Mucosa of descending colon (tissue), 3 donors: ENCODE measurements at regions not wholly inside any gene's neighbourhood (a gene's known extent, or its start where the extent isn't known, plus 50 kb on each side); places are given as distances from the start of the nearest gene placed in this dataset.
"Not testable (repeated sequence)": the region's sequence is repeated elsewhere in the genome, so short reads cannot be mapped to it uniquely, and the experiment has no call there.

ENCODE experiments used
- ATAC-seq: fragments of 200-7000 bp; cut with Tn5 transposase; one replicate; pipeline ENCODE4 v1.9.1; 2020; ENCODE audit warnings: mild to moderate bottlenecking, moderate library complexity
- DNase-seq, 3 donors: peaks; one replicate each; pipeline ENCODE4 v3.0.0-alpha.2; 2020
- H3K36me3 ChIP-seq: fragments of 200-600 bp; one replicate; pipeline ENCODE4 v1.8.0; 2021; ENCODE audit warnings: low read depth, mild to moderate bottlenecking
- H3K4me1 ChIP-seq: fragments of 200-600 bp; one replicate; pipeline ENCODE4 v1.8.0; 2021; ENCODE audit warnings: low read depth, mild to moderate bottlenecking
- H3K4me3 ChIP-seq: fragments of 200-600 bp; one replicate; pipeline ENCODE4 v1.8.0; 2021; ENCODE audit warnings: mild to moderate bottlenecking
- H3K9me3 ChIP-seq: fragments of 200-600 bp; one replicate; pipeline ENCODE4 v1.8.0; 2021; ENCODE audit warnings: mild to moderate bottlenecking
- intact Hi-C, 2 donors: fragments of 100-400 bp; cut with DNase I in 1 of 2; cut with micrococcal nuclease in 1 of 2; formaldehyde crosslinking; loops; one replicate each; pipeline versions ENCODE4 v1.11.0 to v1.11.1; 2022; cut with DNase I, micrococcal nuclease
- TF ChIP-seq, protein P1 (sequence below): fragments of 200-600 bp; IDR thresholded peaks from one replicate; pipeline ENCODE4 v1.8.0; 2022; ENCODE audit warnings: antibody characterized with exemption, mild to moderate bottlenecking
- donor health status: DM: no; HTN: no; CAD: no; lungs with moderate emphysema.
- donor health status: DM: no; HTN: no; CAD: no.
- donor health status: DM: no; HTN: yes; CAD: no.

DNA sequence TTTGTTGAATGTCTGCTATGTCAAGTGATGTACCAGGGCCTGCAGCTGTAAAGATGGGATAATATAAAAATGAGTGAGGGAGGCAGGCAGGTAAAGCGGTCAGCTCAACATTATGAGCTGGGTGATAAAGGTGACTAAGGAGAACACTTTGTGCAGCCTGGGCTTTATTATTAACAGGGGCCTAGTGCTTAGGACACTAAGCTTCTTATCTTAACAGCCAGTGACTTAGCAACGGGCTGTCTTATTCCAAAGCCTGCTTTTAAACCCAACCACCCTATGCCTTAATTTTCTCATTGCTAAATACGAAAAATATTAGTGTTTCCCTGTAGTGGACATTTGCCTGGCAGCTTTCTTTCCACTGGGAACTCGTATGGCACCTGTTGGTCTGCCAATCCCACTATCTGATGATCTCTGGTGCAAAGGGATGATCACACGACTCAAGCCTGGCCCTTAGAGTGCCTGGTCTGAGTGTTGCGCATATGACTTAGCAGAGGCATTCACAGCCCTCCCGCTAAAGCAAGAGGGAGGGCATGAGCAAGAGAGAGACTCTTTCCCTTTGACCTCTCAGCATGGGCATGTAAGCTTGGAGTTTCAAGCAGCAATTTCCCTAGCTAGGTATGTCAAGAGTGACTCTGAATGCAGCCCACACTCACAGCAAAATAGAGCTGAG lies 98.6 kb upstream of the PAPPA2 start:
- H3K4me3 ChIP-seq, result no peak overlapping the region
- no peak for DNase-seq
- H3K36me3 ChIP-seq, result no peaks in the 10 kb centered on the region
- no peak for ATAC-seq
- H3K9me3 ChIP-seq, result no peaks in the 10 kb centered on the region
- intact Hi-C loops, result no loop called here
- TF ChIP-seq, protein P1, sequence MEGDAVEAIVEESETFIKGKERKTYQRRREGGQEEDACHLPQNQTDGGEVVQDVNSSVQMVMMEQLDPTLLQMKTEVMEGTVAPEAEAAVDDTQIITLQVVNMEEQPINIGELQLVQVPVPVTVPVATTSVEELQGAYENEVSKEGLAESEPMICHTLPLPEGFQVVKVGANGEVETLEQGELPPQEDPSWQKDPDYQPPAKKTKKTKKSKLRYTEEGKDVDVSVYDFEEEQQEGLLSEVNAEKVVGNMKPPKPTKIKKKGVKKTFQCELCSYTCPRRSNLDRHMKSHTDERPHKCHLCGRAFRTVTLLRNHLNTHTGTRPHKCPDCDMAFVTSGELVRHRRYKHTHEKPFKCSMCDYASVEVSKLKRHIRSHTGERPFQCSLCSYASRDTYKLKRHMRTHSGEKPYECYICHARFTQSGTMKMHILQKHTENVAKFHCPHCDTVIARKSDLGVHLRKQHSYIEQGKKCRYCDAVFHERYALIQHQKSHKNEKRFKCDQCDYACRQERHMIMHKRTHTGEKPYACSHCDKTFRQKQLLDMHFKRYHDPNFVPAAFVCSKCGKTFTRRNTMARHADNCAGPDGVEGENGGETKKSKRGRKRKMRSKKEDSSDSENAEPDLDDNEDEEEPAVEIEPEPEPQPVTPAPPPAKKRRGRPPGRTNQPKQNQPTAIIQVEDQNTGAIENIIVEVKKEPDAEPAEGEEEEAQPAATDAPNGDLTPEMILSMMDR, result no peak
- no peaks in the 10 kb centered on the region for H3K4me1 ChIP-seq

DNA sequence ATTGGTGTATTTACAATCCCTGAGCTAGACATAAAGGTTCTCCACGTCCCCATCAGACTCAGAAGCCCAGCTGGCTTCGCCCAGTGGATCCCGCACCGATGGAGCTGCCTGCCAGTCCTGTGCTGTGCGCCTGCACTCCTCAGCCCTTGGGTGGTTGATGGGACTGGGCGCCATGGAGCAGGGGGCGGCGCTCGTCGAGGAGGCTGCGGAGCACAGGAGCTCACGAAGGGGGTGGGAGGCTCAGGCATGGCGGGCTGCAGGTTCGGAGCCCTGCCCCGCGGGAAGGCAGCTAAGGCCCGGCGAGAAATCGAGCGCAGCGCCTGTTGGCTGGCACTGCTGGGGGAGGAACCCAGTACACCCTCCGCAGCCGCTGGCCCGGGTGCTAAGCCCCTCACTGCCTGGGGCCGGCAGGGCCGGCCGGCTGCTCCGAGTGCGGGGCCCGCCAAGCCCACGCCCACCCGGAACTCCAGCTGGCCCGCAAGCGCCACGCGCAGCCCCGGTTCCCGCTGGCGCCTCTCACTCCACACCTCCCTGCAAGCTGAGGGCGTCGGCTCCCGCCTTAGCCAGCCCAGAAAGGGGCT lies 113.8 kb upstream of the PAPPA2 start:
- peak in 1 of 3 donors; percentile 27 for DNase-seq
- intact Hi-C loops, H3K4me1 ChIP-seq, H3K4me3 ChIP-seq, H3K36me3 ChIP-seq, ATAC-seq: not testable (repeated sequence)
- H3K9me3 ChIP-seq, result peaks cover 17% of the 10 kb centered on the region

DNA sequence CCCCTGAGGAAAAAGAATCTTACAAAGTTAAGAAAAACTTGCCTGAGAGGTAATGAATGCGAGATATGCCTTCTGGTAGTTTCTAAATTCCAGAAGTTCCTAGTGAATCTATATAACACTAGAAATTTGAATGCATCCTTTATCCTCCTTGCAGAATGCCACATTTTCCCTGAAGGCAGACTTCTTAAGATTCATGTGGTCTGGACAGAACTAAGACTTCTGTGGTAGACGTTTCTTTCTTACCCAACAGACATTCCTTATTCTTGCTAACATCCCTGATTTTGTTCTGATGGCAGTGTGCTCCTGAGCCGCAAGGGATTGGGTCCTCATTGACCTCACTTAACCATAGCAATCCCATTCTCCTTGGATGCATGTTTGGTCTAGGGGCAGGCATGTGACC lies 121.3 kb upstream of the PAPPA2 start:
- Histone ChIP-seq H3K4me1 (no peaks in the 10 kb centered on the region), H3K9me3 (peaks cover 12% of the 10 kb centered on the region), H3K4me3 (no peak overlapping the region), H3K36me3 (no peaks in the 10 kb centered on the region)
- TF ChIP-seq, protein P1, result no peak
- intact Hi-C loops, result no loop called here
- ATAC-seq, result no peak
- no peak for DNase-seq

DNA sequence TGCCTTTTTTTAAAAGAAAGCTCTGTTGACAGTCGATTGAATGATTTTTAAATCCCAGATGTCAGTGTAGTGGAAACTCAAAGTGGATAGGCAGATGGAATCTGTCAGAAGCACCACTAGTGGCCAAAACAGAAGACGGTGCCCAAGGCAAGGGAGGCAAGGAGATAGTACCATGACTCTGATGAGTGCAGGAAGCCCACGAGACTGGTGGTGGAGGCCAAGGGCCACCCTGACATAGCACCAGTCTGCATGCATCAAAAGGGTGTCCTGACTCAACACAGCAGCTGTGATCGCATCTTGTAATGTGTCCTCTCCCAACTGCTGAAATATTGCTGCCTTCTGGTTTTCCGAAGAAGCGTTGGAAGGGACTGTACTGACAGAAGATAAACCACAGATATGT lies 124.1 kb upstream of the PAPPA2 start:
- DNase-seq (no peak), ATAC-seq (no peak)
- intact Hi-C loops, result no loop called here
- TF ChIP-seq, protein P1, result no peak
- no peaks in the 10 kb centered on the region for H3K4me1 ChIP-seq
- H3K4me3 ChIP-seq, result no peak overlapping the region
- H3K36me3 ChIP-seq, result no peaks in the 10 kb centered on the region
- H3K9me3 ChIP-seq, result no peaks in the 10 kb centered on the region

DNA sequence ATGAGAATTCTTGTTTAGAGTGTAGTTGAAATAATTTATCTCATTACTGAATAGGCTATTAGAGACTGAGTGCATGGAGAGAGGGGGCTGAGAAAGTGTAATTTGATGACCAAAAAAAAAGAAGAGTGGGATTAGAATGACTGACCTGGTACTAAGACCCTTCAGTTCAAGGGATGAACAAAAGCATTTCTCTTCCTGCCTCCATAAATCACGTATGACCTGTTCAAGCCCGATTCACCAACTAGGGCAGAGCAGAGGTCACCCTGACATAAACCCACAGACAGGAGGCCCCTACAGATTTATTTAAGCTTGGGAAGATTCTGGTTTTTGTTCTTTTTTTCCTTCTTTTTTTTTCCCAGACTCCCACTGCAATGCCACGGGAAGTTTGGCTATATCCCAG lies 123.7 kb upstream of the COP1 start:
- H3K9me3 ChIP-seq, result no peaks in the 10 kb centered on the region
- no peak for ATAC-seq

DNA sequence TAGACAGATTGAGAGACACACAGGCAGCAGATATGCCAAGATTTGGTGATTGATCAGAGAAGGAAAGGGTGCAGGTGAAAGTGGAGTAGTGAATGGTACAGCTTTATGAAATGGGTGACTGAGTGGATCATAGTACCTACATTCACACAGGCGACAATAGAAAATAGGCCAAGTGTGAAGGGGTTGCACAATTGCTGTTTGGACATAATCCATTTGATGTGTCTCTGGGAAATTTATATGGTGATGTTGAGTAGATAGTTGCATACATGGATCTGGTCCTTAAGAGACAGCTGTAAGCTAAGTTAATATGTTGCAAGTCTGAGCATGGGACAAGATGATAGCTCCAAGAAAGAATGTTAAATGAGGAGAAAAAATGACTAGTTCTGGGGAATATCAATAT lies 118.6 kb upstream of the COP1 start:
- no peaks in the 10 kb centered on the region for H3K36me3 ChIP-seq
- no peak for DNase-seq
- TF ChIP-seq, protein P1, result no peak
- no peak for ATAC-seq
- no peak overlapping the region for H3K4me3 ChIP-seq
- intact Hi-C loops, result no loop called here
- H3K4me1 ChIP-seq, result no peaks in the 10 kb centered on the region
- H3K9me3 ChIP-seq, result no peaks in the 10 kb centered on the region

More for the DNA sequence above, 123.7 kb upstream of the COP1 start:
- H3K36me3 ChIP-seq, result no peaks in the 10 kb centered on the region
- intact Hi-C loops, result no loop called here
- H3K4me1 ChIP-seq, result no peaks in the 10 kb centered on the region
- H3K4me3 ChIP-seq, result no peak overlapping the region
- TF ChIP-seq, protein P1, result no peak
- DNase-seq, result no peak
